SH-SY5Y (cell line): ENCODE measurements at regions not wholly inside any gene's neighbourhood (a gene's known extent, or its start where the extent isn't known, plus 50 kb on each side); places are given as distances from the start of the nearest gene placed in this dataset.

ENCODE experiments used
- GATA2 ChIP-seq: IDR thresholded peaks from 2 replicates; pipeline ENCODE4 v1.6.1; 2011; ENCODE audit warnings: mild to moderate bottlenecking, low read depth, low read length
- GATA3 ChIP-seq: IDR thresholded peaks from 2 replicates; pipeline ENCODE4 v1.6.1; 2011; ENCODE audit warnings: low read depth, mild to moderate bottlenecking, low read length, moderate library complexity

DNA sequence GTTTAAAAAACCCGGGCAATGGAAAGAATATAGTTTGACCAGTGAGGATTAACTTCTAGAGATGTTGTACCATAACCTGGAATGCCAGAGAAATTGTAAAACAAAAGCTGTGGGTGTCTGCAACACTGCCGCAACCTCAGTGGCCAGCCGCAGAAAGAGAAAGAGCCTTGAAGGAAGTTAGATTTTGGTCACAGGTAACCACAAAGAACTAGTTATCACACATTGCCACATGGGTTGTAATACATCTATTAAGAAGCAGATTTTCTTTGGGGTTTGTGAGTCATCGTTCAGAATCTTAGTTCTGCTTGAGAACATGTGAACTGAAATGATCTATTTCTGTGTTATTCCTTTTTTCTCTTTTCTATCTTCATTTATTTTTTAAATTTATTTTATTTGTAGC, 222.9 kb upstream of the AGAP1 start:
- TF ChIP-seq GATA2 (no peak), GATA3 (no peak)
